Neural cell (in vitro differentiated cells): ENCODE measurements at regions not wholly inside any gene's neighbourhood (a gene's known extent, or its start where the extent isn't known, plus 50 kb on each side); places are given as distances from the start of the nearest gene placed in this dataset.

Experiments
- H2AFZ ChIP-seq: fragments of 200-600, 300-800 bp; sonication (generic), shearing (Covaris generic); 2 replicates; pipeline ENCODE4 v1.6.0; 2014; ENCODE audit warnings: low read depth, mild to moderate bottlenecking, antibody characterized with exemption, low read length, moderate library complexity
- H3F3A ChIP-seq: fragments of 200-600 bp; shearing (Covaris generic); 2 replicates; pipeline ENCODE4 v1.6.1; 2016; ENCODE audit warnings: mild to moderate bottlenecking, moderate library complexity, mixed read lengths, antibody characterized with exemption, low read length; ENCODE audit not compliant: insufficient read depth, poor library complexity, severe bottlenecking
- H3K27ac ChIP-seq: fragments of 200-600, 300-800 bp; sonication (generic), shearing (Covaris generic); 2 replicates; pipeline ENCODE4 v1.5.1; 2014; ENCODE audit warnings: mild to moderate bottlenecking, low read length, moderate library complexity
- H3K27me3 ChIP-seq: fragments of 300-800, 200-600 bp; sonication (generic), shearing (Covaris generic); 2 replicates; pipeline ENCODE4 v1.6.0; 2014; ENCODE audit warnings: mild to moderate bottlenecking, low read depth, low read length, moderate library complexity; ENCODE audit not compliant: insufficient read depth
- H3K36me3 ChIP-seq: fragments of 300-800, 200-600 bp; sonication (generic), shearing (Covaris generic); 2 replicates; pipeline ENCODE4 v1.5.1; 2014; ENCODE audit warnings: mild to moderate bottlenecking, antibody characterized with exemption, low read length, moderate library complexity; ENCODE audit not compliant: insufficient read depth
- H3K4me2 ChIP-seq: fragments of 300-800, 200-600 bp; sonication (generic), shearing (Covaris generic); 2 replicates; pipeline ENCODE4 v1.6.0; 2014; ENCODE audit warnings: mild to moderate bottlenecking, low read length
- H3K4me3 ChIP-seq: fragments of 300-800, 200-600 bp; sonication (generic), shearing (Covaris generic); 2 replicates; pipeline ENCODE4 v1.5.1; 2014; ENCODE audit warnings: mild to moderate bottlenecking, low read length, moderate library complexity
- H3K79me2 ChIP-seq: fragments of 200-600 bp; shearing (Covaris generic); replicated peaks from 2 replicates; pipeline ENCODE4 v1.6.0; 2014; ENCODE audit warnings: mild to moderate bottlenecking, low read length, moderate library complexity; ENCODE audit not compliant: insufficient read depth
- H3K9ac ChIP-seq: fragments of 300-800, 200-600 bp; sonication (generic), shearing (Covaris generic); 2 replicates; pipeline ENCODE4 v1.6.1; 2016; ENCODE audit warnings: mild to moderate bottlenecking, low read length, mixed read lengths
- H3K9me2 ChIP-seq: fragments of 200-600 bp; shearing (Covaris generic); 2 replicates; pipeline ENCODE4 v1.6.1; 2016; ENCODE audit warnings: mild to moderate bottlenecking, low read length, mixed read lengths; ENCODE audit not compliant: insufficient read depth
- H3K9me3 ChIP-seq: fragments of 200-600, 300-800 bp; sonication (generic), shearing (Covaris generic); 2 replicates; pipeline ENCODE4 v1.6.1; 2016; ENCODE audit warnings: mild to moderate bottlenecking, mixed run types, low read length, moderate library complexity, mixed read lengths
- H4K20me1 ChIP-seq: fragments of 200-600 bp; shearing (Covaris generic); 2 replicates; pipeline ENCODE4 v1.6.1; 2016; ENCODE audit warnings: mild to moderate bottlenecking, mixed run types; ENCODE audit not compliant: insufficient read depth
- EP300 ChIP-seq: fragments of 450-650 bp; conservative IDR thresholded peaks from 2 replicates; pipeline ENCODE4 v1.6.1; 2014; ENCODE audit warnings: antibody characterized with exemption, mild to moderate bottlenecking, moderate library complexity; ENCODE audit not compliant: poor library complexity, severe bottlenecking
- EZH2 ChIP-seq: fragments of 200-600, 300-800 bp; shearing (Covaris generic), sonication (generic); IDR thresholded peaks from 2 replicates; pipeline ENCODE4 v1.6.1; 2014; ENCODE audit warnings: antibody characterized with exemption, low read length, borderline replicate concordance, mild to moderate bottlenecking; ENCODE audit not compliant: insufficient read depth, poor library complexity, severe bottlenecking
- MXI1 ChIP-seq: fragments of 450-650 bp; conservative IDR thresholded peaks from 2 replicates; pipeline ENCODE4 v1.6.1; 2014; ENCODE audit warnings: antibody characterized with exemption, mild to moderate bottlenecking; ENCODE audit not compliant: poor library complexity, severe bottlenecking
- POLR2AphosphoS5 ChIP-seq: IDR thresholded peaks from 2 replicates; pipeline ENCODE4 v1.6.1; 2012
- RAD21 ChIP-seq: fragments of 450-650 bp; conservative IDR thresholded peaks from 2 replicates; pipeline ENCODE4 v1.6.1; 2014; ENCODE audit warnings: antibody characterized with exemption, mild to moderate bottlenecking, moderate library complexity
- SMC3 ChIP-seq: fragments of 450-650 bp; conservative IDR thresholded peaks from 2 replicates; pipeline ENCODE4 v1.6.1; 2014; ENCODE audit warnings: antibody characterized with exemption, mild to moderate bottlenecking, moderate library complexity; ENCODE audit not compliant: poor library complexity
- TAF1 ChIP-seq: IDR thresholded peaks from 2 replicates; pipeline ENCODE4 v1.6.1; 2012; ENCODE audit warnings: low read depth
- TF ChIP-seq, protein P1 (sequence below): IDR thresholded peaks from 2 replicates; pipeline ENCODE4 v1.6.1; 2012; ENCODE audit warnings: borderline replicate concordance
- TF ChIP-seq, protein P2 (sequence below): fragments of 450-650 bp; IDR thresholded peaks from 2 replicates; pipeline ENCODE4 v1.5.1; 2014; ENCODE audit warnings: antibody characterized with exemption, mild to moderate bottlenecking, moderate library complexity; ENCODE audit not compliant: poor library complexity, severe bottlenecking

DNA sequence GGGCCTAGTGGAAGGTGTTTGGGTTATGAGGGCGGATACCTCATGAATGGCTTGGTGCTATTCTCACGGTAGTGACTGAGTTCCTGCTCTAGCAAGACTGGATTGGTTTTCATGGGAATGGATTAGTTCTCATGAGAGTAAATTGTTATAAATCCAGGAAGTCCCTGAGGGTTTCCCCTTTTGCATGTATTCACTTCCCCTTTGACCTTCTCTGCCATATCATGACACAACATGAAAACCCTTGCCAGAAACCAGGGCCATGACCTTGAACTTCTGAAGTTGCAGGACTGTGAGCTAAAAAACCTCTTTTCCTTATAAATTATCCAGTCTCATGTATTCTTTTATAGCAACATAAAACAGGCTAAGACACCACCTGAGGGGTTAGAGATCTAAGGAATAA is 529.7 kb upstream of the RPS6KA3 start:
- H4K20me1 ChIP-seq, result no peaks in the 10 kb centered on the region
- TF ChIP-seq, protein P1, sequence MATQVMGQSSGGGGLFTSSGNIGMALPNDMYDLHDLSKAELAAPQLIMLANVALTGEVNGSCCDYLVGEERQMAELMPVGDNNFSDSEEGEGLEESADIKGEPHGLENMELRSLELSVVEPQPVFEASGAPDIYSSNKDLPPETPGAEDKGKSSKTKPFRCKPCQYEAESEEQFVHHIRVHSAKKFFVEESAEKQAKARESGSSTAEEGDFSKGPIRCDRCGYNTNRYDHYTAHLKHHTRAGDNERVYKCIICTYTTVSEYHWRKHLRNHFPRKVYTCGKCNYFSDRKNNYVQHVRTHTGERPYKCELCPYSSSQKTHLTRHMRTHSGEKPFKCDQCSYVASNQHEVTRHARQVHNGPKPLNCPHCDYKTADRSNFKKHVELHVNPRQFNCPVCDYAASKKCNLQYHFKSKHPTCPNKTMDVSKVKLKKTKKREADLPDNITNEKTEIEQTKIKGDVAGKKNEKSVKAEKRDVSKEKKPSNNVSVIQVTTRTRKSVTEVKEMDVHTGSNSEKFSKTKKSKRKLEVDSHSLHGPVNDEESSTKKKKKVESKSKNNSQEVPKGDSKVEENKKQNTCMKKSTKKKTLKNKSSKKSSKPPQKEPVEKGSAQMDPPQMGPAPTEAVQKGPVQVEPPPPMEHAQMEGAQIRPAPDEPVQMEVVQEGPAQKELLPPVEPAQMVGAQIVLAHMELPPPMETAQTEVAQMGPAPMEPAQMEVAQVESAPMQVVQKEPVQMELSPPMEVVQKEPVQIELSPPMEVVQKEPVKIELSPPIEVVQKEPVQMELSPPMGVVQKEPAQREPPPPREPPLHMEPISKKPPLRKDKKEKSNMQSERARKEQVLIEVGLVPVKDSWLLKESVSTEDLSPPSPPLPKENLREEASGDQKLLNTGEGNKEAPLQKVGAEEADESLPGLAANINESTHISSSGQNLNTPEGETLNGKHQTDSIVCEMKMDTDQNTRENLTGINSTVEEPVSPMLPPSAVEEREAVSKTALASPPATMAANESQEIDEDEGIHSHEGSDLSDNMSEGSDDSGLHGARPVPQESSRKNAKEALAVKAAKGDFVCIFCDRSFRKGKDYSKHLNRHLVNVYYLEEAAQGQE, result no peak
- TF ChIP-seq EZH2 (no peak), MXI1 (no peak), RAD21 (no peak)
- no peaks in the 10 kb centered on the region for H3K79me2 ChIP-seq
- no peak overlapping the region for H3K27ac ChIP-seq
- no peak overlapping the region for H3K4me3 ChIP-seq
- H3K9me3 ChIP-seq, result no peaks in the 10 kb centered on the region
- no peaks in the 10 kb centered on the region for H3K36me3 ChIP-seq
- no peaks in the 10 kb centered on the region for H3K9me2 ChIP-seq
- H3F3A ChIP-seq, result no peaks in the 10 kb centered on the region
- no peak overlapping the region for H3K4me2 ChIP-seq
- H2AFZ ChIP-seq, result no peak overlapping the region
- H3K27me3 ChIP-seq, result no peaks in the 10 kb centered on the region
- H3K9ac ChIP-seq, result no peak overlapping the region

- H3F3A ChIP-seq, result no peaks in the 10 kb centered on the region
- no peaks in the 10 kb centered on the region for H4K20me1 ChIP-seq
- no peak for TF ChIP-seq TAF1
- no peak for TF ChIP-seq EZH2
- TF ChIP-seq EP300, result no peak
- TF ChIP-seq RAD21, result no peak
- TF ChIP-seq, protein P2, sequence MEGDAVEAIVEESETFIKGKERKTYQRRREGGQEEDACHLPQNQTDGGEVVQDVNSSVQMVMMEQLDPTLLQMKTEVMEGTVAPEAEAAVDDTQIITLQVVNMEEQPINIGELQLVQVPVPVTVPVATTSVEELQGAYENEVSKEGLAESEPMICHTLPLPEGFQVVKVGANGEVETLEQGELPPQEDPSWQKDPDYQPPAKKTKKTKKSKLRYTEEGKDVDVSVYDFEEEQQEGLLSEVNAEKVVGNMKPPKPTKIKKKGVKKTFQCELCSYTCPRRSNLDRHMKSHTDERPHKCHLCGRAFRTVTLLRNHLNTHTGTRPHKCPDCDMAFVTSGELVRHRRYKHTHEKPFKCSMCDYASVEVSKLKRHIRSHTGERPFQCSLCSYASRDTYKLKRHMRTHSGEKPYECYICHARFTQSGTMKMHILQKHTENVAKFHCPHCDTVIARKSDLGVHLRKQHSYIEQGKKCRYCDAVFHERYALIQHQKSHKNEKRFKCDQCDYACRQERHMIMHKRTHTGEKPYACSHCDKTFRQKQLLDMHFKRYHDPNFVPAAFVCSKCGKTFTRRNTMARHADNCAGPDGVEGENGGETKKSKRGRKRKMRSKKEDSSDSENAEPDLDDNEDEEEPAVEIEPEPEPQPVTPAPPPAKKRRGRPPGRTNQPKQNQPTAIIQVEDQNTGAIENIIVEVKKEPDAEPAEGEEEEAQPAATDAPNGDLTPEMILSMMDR, result no peak
- TF ChIP-seq, protein P1, result no peak
- TF ChIP-seq SMC3, result no peak
- no peak for TF ChIP-seq POLR2AphosphoS5
- no peak for TF ChIP-seq MXI1
- no peak overlapping the region for H3K27ac ChIP-seq
- no peak overlapping the region for H3K9ac ChIP-seq
- H3K9me3 ChIP-seq, result no peaks in the 10 kb centered on the region
- no peak overlapping the region for H3K4me2 ChIP-seq
- no peak overlapping the region for H3K4me3 ChIP-seq
- H3K27me3 ChIP-seq, result no peaks in the 10 kb centered on the region
- H2AFZ ChIP-seq, result no peak overlapping the region
- no peaks in the 10 kb centered on the region for H3K36me3 ChIP-seq
- H3K9me2 ChIP-seq, result no peaks in the 10 kb centered on the region
- H3K79me2 ChIP-seq, result no peaks in the 10 kb centered on the region
Measured at GRCh38 chrX:20789103-20789502, 522.4 kb upstream of the RPS6KA3 start.
